Inferior parietal cortex (tissue), 1 donor: ENCODE measurements at regions not wholly inside any gene's neighbourhood (a gene's known extent, or its start where the extent isn't known, plus 50 kb on each side); places are given as distances from the start of the nearest gene placed in this dataset.
"Not testable (repeated sequence)": the region's sequence is repeated elsewhere in the genome, so short reads cannot be mapped to it uniquely, and the experiment has no call there.

Experiments used
- DNase-seq: peaks from one replicate; pipeline ENCODE4 v3.0.0-alpha.2; 2016; ENCODE audit errors: extremely low spot score

GRCh38 chr2:122799391-122799790 is 1043.9 kb downstream of the TSN start:
- no peak for DNase-seq

GRCh38 chr2:122800781-122801180 is 1045.3 kb downstream of the TSN start:
- no peak for DNase-seq

GRCh38 chr2:122804494-122804893 is 1049.0 kb downstream of the TSN start:
- no peak for DNase-seq

- DNase-seq = no peak
These were observed 1049.9 kb downstream of the TSN start for GRCh38 chr2:122805346-122805745.

GRCh38 chr2:122808286-122808969 is 1053.0 kb downstream of the TSN start:
- DNase-seq = no peak

DNA sequence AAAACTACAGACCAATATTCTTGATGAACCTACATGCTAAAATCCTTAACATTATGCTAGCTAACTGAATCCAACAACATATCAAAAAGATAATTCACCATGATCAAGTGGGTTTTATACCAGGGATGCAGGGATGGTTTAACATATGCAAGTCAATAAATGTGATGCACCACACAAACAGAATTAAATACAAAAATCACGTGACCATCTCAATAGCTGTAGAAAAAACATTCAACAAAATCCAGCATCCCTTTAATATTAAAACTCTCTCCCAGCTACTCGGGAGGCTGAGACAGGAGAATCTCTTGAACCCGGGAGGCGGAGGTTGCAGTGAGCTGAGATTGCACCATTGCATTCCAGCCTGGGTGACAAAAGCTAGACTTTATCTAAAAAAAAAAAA is 1056.8 kb downstream of the TSN start:
- not testable (repeated sequence) for DNase-seq

DNA sequence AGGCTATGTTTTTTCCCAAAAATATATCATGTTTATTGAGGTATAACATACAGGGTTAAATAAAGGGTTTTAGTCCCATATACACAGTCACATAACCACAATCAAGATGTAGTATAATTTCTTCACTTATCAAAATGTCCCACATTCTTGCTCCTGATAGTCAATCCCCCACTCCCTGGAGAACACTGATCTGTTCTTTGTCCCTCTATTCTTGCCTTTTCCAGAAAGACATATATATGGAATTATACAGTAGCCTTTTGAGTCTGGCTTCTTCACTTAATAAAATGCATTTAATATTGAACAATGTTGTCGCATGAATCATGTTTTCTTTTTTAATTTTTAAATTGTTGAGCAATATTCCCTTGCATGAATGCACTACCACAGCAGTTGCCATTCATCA is 1059.7 kb downstream of the TSN start:
- DNase-seq = no peak

DNA sequence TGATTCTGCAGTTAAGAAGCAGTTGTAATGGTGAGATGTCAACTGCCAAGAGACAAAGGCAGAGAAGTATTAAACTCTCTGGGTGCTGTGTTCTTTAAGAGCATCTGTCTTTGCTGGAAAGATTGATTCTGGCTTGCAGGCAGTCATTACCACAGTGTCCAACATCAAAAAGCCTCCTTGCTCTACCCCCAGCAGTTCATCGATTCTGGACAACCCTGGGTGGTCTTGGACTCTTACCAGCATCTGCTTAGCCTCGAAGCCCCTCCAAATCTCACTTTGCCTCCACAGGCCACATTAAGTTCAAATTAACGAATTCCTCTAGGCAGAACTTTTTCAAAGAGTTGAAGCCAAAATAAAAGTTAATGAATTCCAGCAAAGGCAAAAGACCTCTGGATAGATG is 1061.4 kb downstream of the TSN start:
- DNase-seq = no peak

GRCh38 chr2:122822319-122822718 is 1066.9 kb downstream of the TSN start:
- no peak for DNase-seq

GRCh38 chr2:122830157-122830556 is 1074.7 kb downstream of the TSN start:
- no peak for DNase-seq

DNA sequence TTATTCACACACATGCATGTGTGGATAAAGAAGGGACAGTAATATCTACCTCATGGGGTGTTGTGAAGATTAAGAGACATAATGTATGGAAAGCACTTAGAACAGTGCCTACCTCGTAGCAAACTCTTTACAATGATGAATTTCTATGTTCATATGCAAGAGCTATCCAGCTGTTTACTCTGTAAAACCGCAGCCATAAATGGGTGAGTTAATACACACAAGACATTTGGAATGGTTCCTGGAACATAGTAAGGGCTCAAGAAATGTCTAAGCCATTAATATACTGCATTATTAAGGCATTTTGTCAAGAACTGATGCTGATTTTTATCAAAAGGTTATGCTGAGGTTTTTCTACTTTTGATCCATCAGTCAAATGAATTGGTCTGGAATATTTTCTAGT is 1076.2 kb downstream of the TSN start:
- DNase-seq = no peak

- DNase-seq = no peak
These were observed 1088.1 kb downstream of the TSN start for GRCh38 chr2:122843503-122843902.

- no peak for DNase-seq
These were observed 1095.7 kb downstream of the TSN start for GRCh38 chr2:122851161-122851560.

GRCh38 chr2:122851972-122852531 is 1096.6 kb downstream of the TSN start:
- no peak for DNase-seq

DNA sequence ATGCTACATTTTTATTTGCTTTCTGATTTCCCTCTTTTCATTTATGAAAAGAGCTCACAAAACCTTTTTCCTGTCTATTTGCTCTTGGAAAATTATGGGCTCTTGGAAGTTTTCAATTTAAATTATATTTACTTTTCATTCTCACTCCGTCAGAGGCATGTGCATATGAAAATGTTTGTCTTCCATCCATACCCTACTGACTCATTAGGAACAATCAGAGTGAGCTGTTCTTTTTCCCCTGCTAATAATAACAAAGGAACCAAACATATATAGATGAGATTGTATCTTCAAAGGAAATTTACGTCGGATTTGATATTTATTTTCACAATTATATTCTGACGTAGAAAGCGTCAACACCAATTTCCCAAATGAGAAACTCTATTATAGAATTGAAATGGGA is 1101.2 kb downstream of the TSN start:
- no peak for DNase-seq

DNA sequence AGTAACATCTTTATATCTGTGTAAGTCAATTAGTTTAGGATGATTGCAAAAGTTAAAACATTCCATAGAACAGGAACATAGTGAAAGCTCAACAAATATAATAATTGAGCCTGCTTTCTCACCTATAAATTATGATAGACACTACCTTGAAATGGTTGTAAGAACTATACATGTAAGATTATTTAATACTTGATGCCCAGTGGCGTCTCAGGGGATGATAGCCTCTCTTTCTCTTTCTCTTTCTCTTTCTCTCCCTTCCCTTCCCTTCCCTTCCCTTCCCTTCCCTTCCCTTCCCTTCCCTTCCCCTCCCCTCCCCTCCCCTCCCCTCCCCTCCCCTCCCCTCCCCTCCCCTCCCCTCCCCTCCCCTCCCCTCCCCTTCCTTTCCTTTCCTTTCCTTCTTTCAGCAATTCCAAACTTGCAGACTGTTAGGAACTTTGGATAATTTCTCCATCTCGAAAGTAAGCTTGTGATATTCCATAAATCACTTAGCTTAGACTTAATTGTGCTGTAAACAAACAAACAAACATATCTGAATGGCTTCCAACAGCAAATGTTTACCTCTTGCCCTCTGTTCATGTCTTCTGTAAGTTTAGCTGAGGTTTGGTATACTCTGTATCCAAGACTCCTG is 1102.7 kb downstream of the TSN start:
- DNase-seq = no peak

GRCh38 chr2:122858813-122859212 is 1103.4 kb downstream of the TSN start:
- no peak for DNase-seq

DNA sequence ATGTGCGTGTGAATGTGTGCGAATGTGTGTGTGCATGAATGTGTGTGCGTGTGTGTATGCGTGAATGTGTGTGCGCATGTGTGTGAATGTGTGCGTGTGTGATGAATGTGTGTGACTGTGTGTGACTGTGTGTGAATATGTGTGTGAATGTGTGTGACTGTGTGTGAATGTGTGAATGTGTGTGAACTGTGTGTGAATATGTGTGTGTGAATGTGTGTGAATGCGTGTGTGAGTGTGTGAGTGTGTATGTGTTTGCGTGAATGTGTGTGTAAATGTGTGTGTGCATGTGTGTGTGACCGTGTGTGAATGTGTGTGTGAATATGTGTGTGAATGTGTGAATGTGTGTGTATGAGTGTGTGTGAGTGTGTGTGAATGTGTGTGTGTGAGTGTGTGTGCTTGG is 1103.8 kb downstream of the TSN start:
- no peak for DNase-seq

DNA sequence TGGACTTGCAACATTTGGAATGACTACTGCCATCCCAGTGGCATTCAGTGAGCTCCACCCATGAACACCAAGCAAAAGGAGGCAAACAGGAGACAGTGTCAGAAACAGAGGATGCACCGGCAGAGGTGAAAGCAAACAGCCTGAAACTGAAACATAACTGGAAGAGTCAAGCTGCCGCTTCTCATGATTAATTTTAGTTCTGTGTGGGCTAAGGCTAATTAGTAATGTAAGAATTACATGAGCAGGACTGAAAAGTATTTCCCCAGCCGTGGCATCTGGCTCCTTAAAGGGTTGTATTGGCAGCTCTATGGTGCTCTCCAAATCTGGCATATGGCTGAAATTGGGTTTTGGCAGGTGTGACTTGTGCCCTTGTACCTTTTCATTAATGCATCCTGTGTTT is 1108.1 kb downstream of the TSN start:
- DNase-seq = no peak

DNA sequence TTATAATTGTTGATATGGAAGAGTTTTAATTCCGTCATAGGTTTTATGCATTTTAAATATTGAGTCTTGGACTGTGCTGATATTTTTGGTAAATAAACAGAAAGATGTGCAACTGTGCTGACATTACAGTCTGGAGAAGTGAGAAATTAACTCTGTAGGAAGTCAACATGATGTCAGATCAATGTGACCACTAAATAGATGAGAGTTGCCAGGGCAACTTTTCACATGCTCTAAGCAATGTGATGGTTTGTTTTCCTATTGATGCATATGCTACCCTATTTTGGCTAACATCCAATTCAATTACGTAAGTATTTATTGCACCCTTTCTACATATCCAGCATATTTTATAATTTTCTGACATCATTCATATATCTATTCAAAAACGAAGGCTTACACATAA is 1109.3 kb downstream of the TSN start:
- no peak for DNase-seq

GRCh38 chr2:122866095-122866494 is 1110.6 kb downstream of the TSN start:
- no peak for DNase-seq

- no peak for DNase-seq
These were observed 1112.5 kb downstream of the TSN start for GRCh38 chr2:122867941-122868340.

DNA sequence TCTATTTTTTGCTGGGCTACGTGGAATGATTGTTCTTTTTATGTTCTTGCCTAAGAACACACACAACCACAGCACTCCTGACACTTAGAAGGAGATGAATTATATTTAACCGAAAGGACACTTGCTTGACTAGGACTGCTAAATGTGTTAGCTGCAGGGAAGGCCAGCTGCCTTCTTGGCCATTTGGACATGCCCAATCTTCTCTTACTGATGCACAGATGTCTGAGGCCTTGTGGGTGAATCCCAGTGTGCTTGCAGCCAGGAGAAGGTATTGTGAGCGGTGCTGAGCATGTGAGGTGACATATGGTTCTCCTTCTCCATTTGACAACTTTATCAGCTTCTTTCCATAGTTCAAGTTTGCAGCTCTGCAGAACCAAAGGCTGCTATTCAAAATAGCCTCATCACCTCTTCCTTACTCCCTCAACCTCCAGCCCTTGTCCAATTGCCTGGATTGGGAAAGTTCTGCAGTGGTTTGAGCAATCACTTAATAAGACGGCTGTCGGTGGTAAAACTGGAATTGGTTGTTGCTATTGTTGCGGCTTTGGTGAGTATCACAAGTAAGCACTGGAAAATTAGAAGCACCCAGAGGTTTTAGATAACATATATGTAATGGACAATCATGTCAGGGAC is 1113.3 kb downstream of the TSN start:
- peak; percentile 9 for DNase-seq
